CD14-positive monocyte (primary cell): ENCODE measurements at regions not wholly inside any gene's neighbourhood (a gene's known extent, or its start where the extent isn't known, plus 50 kb on each side); places are given as distances from the start of the nearest gene placed in this dataset.

ENCODE experiments used
- DNase-seq, 3 donors: peaks; one replicate each; pipeline ENCODE4 v3.0.0-alpha.2; 2011 to 2022
- H2AFZ ChIP-seq: 2 replicates; pipeline ENCODE4 v1.6.0; 2012; ENCODE audit warnings: mild to moderate bottlenecking, low read depth, low read length, inconsistent platforms; ENCODE audit not compliant: insufficient read depth, poor library complexity, severe bottlenecking
- H3K27ac ChIP-seq, 2 donors: 1 replicate in 1 of 2; 2 replicates in 1 of 2; pipeline ENCODE4 v1.5.1; 2012 to 2013; ENCODE audit warnings: low read length in 2 of 2, control low read depth in 1 of 2, inconsistent platforms in 1 of 2, low read depth in 1 of 2, mild to moderate bottlenecking in 1 of 2
- H3K27me3 ChIP-seq, 2 donors: one replicate each; pipeline versions ENCODE4 v1.6.0 to v1.6.1; 2011 to 2013; ENCODE audit warnings: low read length in 2 of 2; ENCODE audit not compliant: control insufficient read depth in 2 of 2, insufficient read depth in 2 of 2
- H3K36me3 ChIP-seq, 2 donors: replicated peaks in 1 of 2; 1 replicate in 1 of 2; 2 replicates in 1 of 2; pipeline versions ENCODE4 v1.5.1 to v1.6.1; 2012 to 2013; ENCODE audit warnings: low read length in 2 of 2, control low read depth in 1 of 2, inconsistent platforms in 1 of 2, mild to moderate bottlenecking in 1 of 2; ENCODE audit not compliant: insufficient read depth in 2 of 2, control insufficient read depth in 1 of 2
- H3K4me1 ChIP-seq, 2 donors: 1 replicate in 1 of 2; 2 replicates in 1 of 2; pipeline versions ENCODE4 v1.5.1 to v1.6.1; 2012 to 2013; ENCODE audit warnings: low read length in 2 of 2, control low read depth in 1 of 2, inconsistent platforms in 1 of 2, mild to moderate bottlenecking in 1 of 2, moderate library complexity in 1 of 2; ENCODE audit not compliant: insufficient read depth in 2 of 2, control insufficient read depth in 1 of 2
- H3K4me2 ChIP-seq: replicated peaks from 2 replicates; pipeline ENCODE3; 2012; ENCODE audit warnings: low read length, moderate library complexity, mild to moderate bottlenecking; ENCODE audit not compliant: poor library complexity, severe bottlenecking; ENCODE audit errors: extremely low read depth
- H3K4me3 ChIP-seq, 3 experiments: fragments of 200-600 bp in 1 of 3; sonication (generic) in 1 of 3; replicated peaks in 1 of 3; 1 replicate in 2 of 3; 2 replicates in 1 of 3; pipeline ENCODE4 v1.5.1; 2011 to 2013; ENCODE audit warnings: low read length in 3 of 3, mild to moderate bottlenecking in 3 of 3, control low read depth in 2 of 3, low read depth in 2 of 3, inconsistent platforms in 1 of 3, moderate library complexity in 1 of 3
- H3K79me2 ChIP-seq: 2 replicates; pipeline ENCODE4 v1.6.0; 2012; ENCODE audit warnings: mild to moderate bottlenecking, control low read depth, inconsistent platforms, low read length, moderate library complexity; ENCODE audit not compliant: insufficient read depth
- H3K9ac ChIP-seq: 2 replicates; pipeline ENCODE4 v1.6.0; 2017; ENCODE audit warnings: low read length, mild to moderate bottlenecking; ENCODE audit not compliant: insufficient read depth, poor library complexity, severe bottlenecking
- H3K9me3 ChIP-seq, 2 donors: replicated peaks in 1 of 2; 1 replicate in 1 of 2; 2 replicates in 1 of 2; pipeline versions ENCODE4 v1.5.1 to v1.6.1; 2012 to 2013; ENCODE audit warnings: low read length in 2 of 2, control low read depth in 1 of 2; ENCODE audit not compliant: control insufficient read depth in 1 of 2, insufficient read depth in 1 of 2
- H4K20me1 ChIP-seq: 2 replicates; pipeline ENCODE4 v1.6.0; 2012; ENCODE audit warnings: mild to moderate bottlenecking, low read length, control low read depth, moderate library complexity; ENCODE audit not compliant: insufficient read depth
- H3K27ac Mint-ChIP-seq, 7 donors: one replicate each; pipeline ENCODE4 v1.8.0; 2020; ENCODE audit warnings: mild to moderate bottlenecking in 7 of 7, mixed read lengths in 7 of 7, moderate library complexity in 6 of 7, inconsistent platforms in 2 of 7
- H3K27me3 Mint-ChIP-seq, 3 donors: one replicate each; pipeline ENCODE4 v1.8.0; 2021 to 2022; ENCODE audit warnings: low read depth in 3 of 3, mild to moderate bottlenecking in 3 of 3, mixed read lengths in 3 of 3, moderate library complexity in 3 of 3, inconsistent platforms in 1 of 3
- H3K36me3 Mint-ChIP-seq, 2 donors: one replicate each; pipeline ENCODE4 v1.8.0; 2020; ENCODE audit warnings: mixed read lengths in 2 of 2, inconsistent platforms in 1 of 2, mild to moderate bottlenecking in 1 of 2
- H3K4me1 Mint-ChIP-seq: one replicate; pipeline ENCODE4 v1.8.0; 2020; ENCODE audit warnings: mild to moderate bottlenecking, mixed read lengths
- H3K4me3 Mint-ChIP-seq, 2 donors: one replicate each; pipeline ENCODE4 v1.8.0; 2020; ENCODE audit warnings: mild to moderate bottlenecking in 2 of 2, mixed read lengths in 2 of 2, moderate library complexity in 1 of 2
- H3K9me3 Mint-ChIP-seq, 7 donors: one replicate each; pipeline ENCODE4 v1.8.0; 2020 to 2022; ENCODE audit warnings: mixed read lengths in 7 of 7, mild to moderate bottlenecking in 6 of 7, moderate library complexity in 6 of 7, inconsistent platforms in 2 of 7
- WGBS: methylation state at CpG from one replicate; pipeline ENCODE4 v1.1.5; 2013; ENCODE audit warnings: missing lambda C conversion rate; ENCODE audit not compliant: insufficient coverage; 5-methylcytosine and 5-hydroxymethylcytosine counted together
- intact Hi-C, 2 donors: fragments of 100-400 bp; cut with micrococcal nuclease; formaldehyde crosslinking; loops; one replicate each; pipeline versions ENCODE4 v1.15.0 to v1.15.1; 2023
- TF ChIP-seq, protein P1 (sequence below): fragments of 200-600 bp; IDR thresholded peaks from one replicate; pipeline ENCODE4 v1.8.0; 2022; ENCODE audit warnings: antibody characterized with exemption, mild to moderate bottlenecking

DNA sequence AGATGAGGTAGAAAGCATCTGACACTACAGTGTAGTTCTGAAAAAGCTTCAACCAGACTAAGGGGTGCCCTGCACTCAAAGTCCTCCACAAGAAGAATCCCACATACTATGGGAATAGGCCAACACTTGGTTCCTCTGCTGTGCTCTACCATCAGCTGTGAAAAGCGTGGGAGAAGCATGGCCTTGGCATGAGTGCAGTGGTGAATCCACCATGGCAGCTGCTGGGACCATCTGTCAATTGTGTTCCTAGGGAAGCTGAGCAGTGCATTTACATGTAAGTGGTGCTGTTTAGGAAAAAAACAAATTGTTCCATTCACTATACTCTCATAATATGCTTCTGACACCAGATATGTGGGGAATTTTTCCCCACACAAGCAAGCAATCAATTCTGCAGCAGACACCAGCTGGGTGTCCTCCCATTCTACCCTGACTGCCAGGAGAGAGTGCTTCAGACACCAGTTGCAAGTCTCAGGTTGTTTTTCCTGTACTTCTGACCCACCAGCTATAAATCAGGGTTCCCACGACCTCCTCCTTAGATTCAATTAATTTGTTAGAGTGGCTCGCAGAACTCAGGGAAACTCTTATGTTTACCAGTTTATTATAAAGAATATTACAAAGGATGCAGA is 230.8 kb upstream of the CHRM3 start:
- H3K9me3 Mint-ChIP-seq: peaks cover 0 to 4% (median 3%) of the 10 kb centered on the region in 7 donors
- Histone ChIP-seq H3K27ac (no peak overlapping the region), H3K4me1 (no peaks in the 10 kb centered on the region), H3K27me3 (no peaks in the 10 kb centered on the region), H2AFZ (no peak overlapping the region), H3K79me2 (no peaks in the 10 kb centered on the region), H3K4me3 (no peak overlapping the region), H3K4me2 (no peak overlapping the region), H3K9me3 (no peaks in the 10 kb centered on the region), H4K20me1 (no peaks in the 10 kb centered on the region), H3K36me3 (no peaks in the 10 kb centered on the region), H3K9ac (no peak overlapping the region)
- WGBS: 100% methylated on average over 1 of the region's 3 CpGs
- no peak for DNase-seq
- intact Hi-C loops: no loop called here
- H3K36me3 Mint-ChIP-seq: no peaks in the 10 kb centered on the region
- H3K27me3 Mint-ChIP-seq: no peaks in the 10 kb centered on the region
- TF ChIP-seq, protein P1, sequence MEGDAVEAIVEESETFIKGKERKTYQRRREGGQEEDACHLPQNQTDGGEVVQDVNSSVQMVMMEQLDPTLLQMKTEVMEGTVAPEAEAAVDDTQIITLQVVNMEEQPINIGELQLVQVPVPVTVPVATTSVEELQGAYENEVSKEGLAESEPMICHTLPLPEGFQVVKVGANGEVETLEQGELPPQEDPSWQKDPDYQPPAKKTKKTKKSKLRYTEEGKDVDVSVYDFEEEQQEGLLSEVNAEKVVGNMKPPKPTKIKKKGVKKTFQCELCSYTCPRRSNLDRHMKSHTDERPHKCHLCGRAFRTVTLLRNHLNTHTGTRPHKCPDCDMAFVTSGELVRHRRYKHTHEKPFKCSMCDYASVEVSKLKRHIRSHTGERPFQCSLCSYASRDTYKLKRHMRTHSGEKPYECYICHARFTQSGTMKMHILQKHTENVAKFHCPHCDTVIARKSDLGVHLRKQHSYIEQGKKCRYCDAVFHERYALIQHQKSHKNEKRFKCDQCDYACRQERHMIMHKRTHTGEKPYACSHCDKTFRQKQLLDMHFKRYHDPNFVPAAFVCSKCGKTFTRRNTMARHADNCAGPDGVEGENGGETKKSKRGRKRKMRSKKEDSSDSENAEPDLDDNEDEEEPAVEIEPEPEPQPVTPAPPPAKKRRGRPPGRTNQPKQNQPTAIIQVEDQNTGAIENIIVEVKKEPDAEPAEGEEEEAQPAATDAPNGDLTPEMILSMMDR: no peak
- H3K4me1 Mint-ChIP-seq: no peaks in the 10 kb centered on the region
- no peak overlapping the region for H3K4me3 Mint-ChIP-seq
- no peak overlapping the region for H3K27ac Mint-ChIP-seq

DNA sequence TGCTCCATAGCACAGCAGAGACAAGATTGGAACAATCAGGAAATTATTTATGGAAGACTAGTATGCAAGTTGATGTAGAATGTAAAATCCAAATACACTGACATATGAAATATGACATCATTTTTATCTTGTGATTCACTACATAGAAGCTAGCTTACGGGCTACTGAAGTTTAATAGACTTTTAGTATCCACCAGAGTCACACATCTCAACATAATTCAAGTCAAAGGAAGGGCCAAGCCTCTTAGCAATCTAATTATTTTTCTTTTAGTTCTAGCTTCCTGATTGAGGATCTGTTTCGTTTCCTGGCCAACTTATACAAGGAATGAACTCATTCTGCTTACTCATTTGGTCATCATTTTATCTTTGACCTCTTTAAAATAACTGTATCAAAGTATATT is 234.4 kb upstream of the CHRM3 start:
- intact Hi-C loops: no loop called here
- no peaks in the 10 kb centered on the region for H3K4me1 ChIP-seq
- Mint-ChIP-seq H3K9me3 (peaks cover 0 to 5% (median 2%) of the 10 kb centered on the region in 7 donors), H3K27me3 (peaks cover 0 to 3% (median 0%) of the 10 kb centered on the region in 3 donors), H3K4me1 (no peaks in the 10 kb centered on the region), H3K4me3 (no peak overlapping the region), H3K27ac (no peak overlapping the region), H3K36me3 (no peaks in the 10 kb centered on the region)
- no peaks in the 10 kb centered on the region for H3K36me3 ChIP-seq
- no peaks in the 10 kb centered on the region for H4K20me1 ChIP-seq
- WGBS: no CpG with 5 or more reads among the region's 2 CpGs
- TF ChIP-seq, protein P1: no peak
- H2AFZ ChIP-seq: no peak overlapping the region
- H3K4me2 ChIP-seq: no peak overlapping the region
- H3K27me3 ChIP-seq: no peaks in the 10 kb centered on the region
- no peak for DNase-seq
- no peaks in the 10 kb centered on the region for H3K79me2 ChIP-seq
- no peak overlapping the region for H3K4me3 ChIP-seq
- H3K9ac ChIP-seq: no peak overlapping the region
- H3K27ac ChIP-seq: no peak overlapping the region
- H3K9me3 ChIP-seq: no peaks in the 10 kb centered on the region
